Muscle layer of colon (tissue), 2 donors: ENCODE measurements at regions not wholly inside any gene's neighbourhood (a gene's known extent, or its start where the extent isn't known, plus 50 kb on each side); places are given as distances from the start of the nearest gene placed in this dataset.
"Not testable (repeated sequence)": the region's sequence is repeated elsewhere in the genome, so short reads cannot be mapped to it uniquely, and the experiment has no call there.

Experiments used
- H3K27ac ChIP-seq: one replicate; pipeline ENCODE4 v1.7.0; 2013; ENCODE audit warnings: low read depth, mild to moderate bottlenecking, low read length, moderate library complexity
- H3K27me3 ChIP-seq, 2 donors: one replicate each; pipeline ENCODE4 v1.7.0; 2013; ENCODE audit warnings: low read length in 2 of 2, mild to moderate bottlenecking in 2 of 2; ENCODE audit not compliant: insufficient read depth in 2 of 2, control insufficient read depth in 1 of 2
- H3K36me3 ChIP-seq: one replicate; pipeline ENCODE4 v1.7.0; 2013; ENCODE audit warnings: mild to moderate bottlenecking, low read length; ENCODE audit not compliant: insufficient read depth
- H3K4me1 ChIP-seq: one replicate; pipeline ENCODE4 v1.7.0; 2013; ENCODE audit warnings: mild to moderate bottlenecking, low read length; ENCODE audit not compliant: insufficient read depth
- H3K4me3 ChIP-seq, 2 donors: one replicate each; pipeline ENCODE4 v1.7.0; 2013; ENCODE audit warnings: low read length in 2 of 2, low read depth in 1 of 2, mild to moderate bottlenecking in 1 of 2, moderate library complexity in 1 of 2
- H3K9ac ChIP-seq: one replicate; pipeline ENCODE4 v1.7.0; 2013; ENCODE audit warnings: low read length
- H3K9me3 ChIP-seq: one replicate; pipeline ENCODE4 v1.7.0; 2013; ENCODE audit warnings: mild to moderate bottlenecking, low read length
- donor health status: abdominal sarcoma.
- donor health status: Adenocarcinoma of cecum.

DNA sequence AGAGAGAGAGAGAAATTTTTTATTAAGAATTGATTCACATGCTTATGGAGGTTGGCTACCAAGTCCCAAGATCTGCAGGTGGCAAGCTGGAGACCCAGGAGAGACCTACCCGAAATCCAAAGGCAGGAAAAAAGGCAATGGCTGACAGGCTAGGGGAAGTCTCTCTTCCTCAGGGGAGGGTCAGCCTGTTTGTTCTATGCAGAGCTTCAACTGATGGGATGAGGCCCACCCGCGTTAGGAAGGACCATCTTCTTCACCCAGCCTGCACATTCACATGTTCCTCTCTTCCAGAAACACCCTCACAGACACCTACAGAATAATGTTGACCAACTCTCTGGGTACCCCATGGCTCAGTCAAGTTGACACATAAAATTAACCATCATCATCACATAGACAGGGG is 65.3 kb upstream of the SERP2 start:
- Histone ChIP-seq H3K36me3 (no peaks in the 10 kb centered on the region), H3K4me1 (peaks cover 72% of the 10 kb centered on the region), H3K4me3 (no peak overlapping the region), H3K27me3 (no peaks in the 10 kb centered on the region), H3K9me3 (no peaks in the 10 kb centered on the region), H3K27ac (peak overlapping the region; percentile 95), H3K9ac (no peak overlapping the region)

GRCh38 chr13:44309794-44310757 is 63.5 kb upstream of the SERP2 start:
- H3K27me3 ChIP-seq = no peaks in the 10 kb centered on the region
- no peak overlapping the region for H3K9ac ChIP-seq
- H3K9me3 ChIP-seq = no peaks in the 10 kb centered on the region
- H3K4me3 ChIP-seq = no peak overlapping the region
- H3K27ac ChIP-seq = peak overlapping the region; percentile 95
- H3K4me1 ChIP-seq = peaks cover 54% of the 10 kb centered on the region
- no peaks in the 10 kb centered on the region for H3K36me3 ChIP-seq

GRCh38 chr13:44311011-44311780 is 62.4 kb upstream of the SERP2 start:
- Histone ChIP-seq H3K9me3 (no peaks in the 10 kb centered on the region), H3K4me1 (peaks cover 43% of the 10 kb centered on the region), H3K9ac (no peak overlapping the region), H3K27me3 (no peaks in the 10 kb centered on the region), H3K4me3 (no peak overlapping the region), H3K36me3 (no peaks in the 10 kb centered on the region), H3K27ac (peak overlapping the region; percentile 95)

DNA sequence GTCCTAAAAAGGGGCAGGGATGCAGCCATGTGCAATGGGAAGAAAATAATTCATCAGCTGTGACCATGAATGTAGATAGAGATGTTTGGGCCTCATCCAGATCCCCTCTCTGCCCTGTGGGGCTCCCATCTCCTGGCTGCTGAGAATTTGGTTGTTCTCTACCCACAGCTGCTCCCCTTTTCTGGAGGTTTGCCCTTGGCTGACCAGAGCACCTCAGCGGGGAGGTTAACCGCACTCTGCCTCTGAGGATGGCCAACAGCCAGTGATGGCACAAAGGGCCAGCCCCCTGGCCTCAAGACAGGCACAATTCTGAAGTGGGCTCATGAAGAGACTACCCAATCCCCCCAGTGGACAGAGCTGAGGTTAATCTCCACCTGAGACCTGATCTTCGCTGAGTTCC is 61.5 kb upstream of the SERP2 start:
- no peak overlapping the region for H3K4me3 ChIP-seq
- H3K4me1 ChIP-seq = peaks cover 35% of the 10 kb centered on the region
- H3K27ac ChIP-seq = peak overlapping the region; percentile 95

DNA sequence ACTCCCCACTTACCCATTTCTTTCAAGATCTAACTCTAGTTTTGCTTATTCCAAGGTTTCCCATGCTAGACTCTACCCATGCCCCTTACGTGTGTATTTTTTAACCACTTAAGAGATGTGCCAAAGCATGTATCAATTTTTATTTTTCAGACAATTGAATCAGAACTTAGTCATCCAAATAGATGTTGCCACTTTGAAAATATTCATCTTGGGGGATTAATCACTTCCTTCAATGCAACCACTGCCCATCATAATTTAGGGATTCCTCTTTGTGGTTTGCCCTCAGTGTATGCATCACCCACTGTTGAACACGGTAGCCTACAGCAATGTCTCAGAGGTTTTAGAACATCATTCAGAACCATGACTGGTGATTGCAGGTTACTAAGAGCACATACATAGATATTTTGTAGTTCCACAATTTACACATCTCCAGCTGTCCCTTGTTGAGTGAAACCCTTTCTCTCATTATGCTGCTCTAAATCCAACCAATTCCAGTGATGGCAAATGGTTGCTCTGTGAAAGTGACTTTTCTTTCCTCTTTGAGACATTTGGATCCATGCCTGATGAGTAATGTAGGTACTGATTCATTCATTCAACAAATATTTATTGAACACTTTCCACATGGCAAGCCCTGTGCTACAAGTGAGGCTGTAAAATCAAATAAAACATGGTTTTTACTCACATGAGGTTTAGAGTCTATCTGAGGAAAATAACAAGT is 60.6 kb upstream of the SERP2 start:
- no peak overlapping the region for H3K9ac ChIP-seq
- H3K4me3 ChIP-seq = no peak overlapping the region
- no peaks in the 10 kb centered on the region for H3K9me3 ChIP-seq
- peak overlapping the region; percentile 95 for H3K27ac ChIP-seq
- H3K4me1 ChIP-seq = peaks cover 31% of the 10 kb centered on the region
- H3K27me3 ChIP-seq = no peaks in the 10 kb centered on the region
- H3K36me3 ChIP-seq = no peaks in the 10 kb centered on the region

More for the DNA sequence above, 61.5 kb upstream of the SERP2 start:
- H3K9ac ChIP-seq = no peak overlapping the region
- H3K36me3 ChIP-seq = no peaks in the 10 kb centered on the region
- H3K9me3 ChIP-seq = no peaks in the 10 kb centered on the region
- no peaks in the 10 kb centered on the region for H3K27me3 ChIP-seq

GRCh38 chr13:44313674-44314073 is 60.0 kb upstream of the SERP2 start:
- Histone ChIP-seq H3K27ac (no peak overlapping the region), H3K9me3 (no peaks in the 10 kb centered on the region), H3K4me3 (no peak overlapping the region), H3K27me3 (no peaks in the 10 kb centered on the region), H3K9ac (no peak overlapping the region), H3K36me3 (no peaks in the 10 kb centered on the region), H3K4me1 (peaks cover 29% of the 10 kb centered on the region)

- H3K36me3 ChIP-seq, H3K27ac ChIP-seq, H3K9ac ChIP-seq, H3K9me3 ChIP-seq, H3K4me3 ChIP-seq, H3K27me3 ChIP-seq: not testable (repeated sequence)
- H3K4me1 ChIP-seq = peaks cover 24% of the 10 kb centered on the region
Observed at GRCh38 chr13:44314160-44314559, 59.5 kb upstream of the SERP2 start.

DNA sequence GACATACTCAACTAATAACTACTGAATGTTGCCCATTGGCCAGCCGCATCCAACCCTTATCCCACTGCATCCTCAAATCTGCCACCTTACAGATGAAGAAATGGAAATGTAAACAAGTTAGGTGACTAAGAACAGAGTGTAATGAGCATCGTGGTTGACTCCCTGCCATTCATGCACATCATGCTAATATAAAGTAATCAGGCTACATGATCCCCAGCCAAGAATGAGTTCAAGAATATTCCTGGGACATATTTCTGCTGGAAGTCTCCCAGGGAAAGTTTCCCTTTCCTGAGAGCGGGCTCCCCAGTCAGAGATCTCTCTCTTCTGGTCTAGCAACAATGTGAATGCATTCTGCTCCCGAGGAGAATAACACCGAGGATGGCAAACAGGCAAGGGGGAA is 55.9 kb upstream of the SERP2 start:
- Histone ChIP-seq H3K9ac (no peak overlapping the region), H3K9me3 (no peaks in the 10 kb centered on the region), H3K4me1 (no peaks in the 10 kb centered on the region), H3K27ac (peak overlapping the region; percentile 33), H3K36me3 (no peaks in the 10 kb centered on the region), H3K4me3 (no peak overlapping the region), H3K27me3 (no peaks in the 10 kb centered on the region)

DNA sequence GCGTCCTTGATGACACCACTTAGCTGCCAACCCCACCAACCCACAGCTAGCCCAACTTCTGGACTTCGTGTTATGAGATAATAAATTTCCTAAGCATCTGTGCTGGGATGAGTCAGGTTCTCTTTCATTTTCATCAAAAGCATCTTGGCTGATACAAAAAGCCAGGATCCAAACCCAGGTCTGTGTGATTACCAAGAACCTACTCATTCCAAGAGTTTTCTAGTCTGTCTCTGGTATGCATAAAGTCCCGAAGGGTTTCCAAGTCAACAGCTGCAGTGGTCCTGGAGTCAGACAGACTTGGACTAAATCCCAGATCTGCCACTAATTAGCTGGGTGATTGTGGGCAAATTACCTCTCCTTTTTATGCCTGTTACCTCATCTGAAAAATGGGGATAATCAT is 55.5 kb upstream of the SERP2 start:
- Histone ChIP-seq H3K4me1 (no peaks in the 10 kb centered on the region), H3K9ac (no peak overlapping the region), H3K4me3 (no peak overlapping the region), H3K27me3 (no peaks in the 10 kb centered on the region), H3K36me3 (no peaks in the 10 kb centered on the region), H3K9me3 (no peaks in the 10 kb centered on the region), H3K27ac (peak overlapping the region; percentile 33)

- no peak overlapping the region for H3K27ac ChIP-seq
- H3K4me1 ChIP-seq = peaks cover 6% of the 10 kb centered on the region
Observed at GRCh38 chr13:44320611-44321010, 53.0 kb upstream of the SERP2 start.

DNA sequence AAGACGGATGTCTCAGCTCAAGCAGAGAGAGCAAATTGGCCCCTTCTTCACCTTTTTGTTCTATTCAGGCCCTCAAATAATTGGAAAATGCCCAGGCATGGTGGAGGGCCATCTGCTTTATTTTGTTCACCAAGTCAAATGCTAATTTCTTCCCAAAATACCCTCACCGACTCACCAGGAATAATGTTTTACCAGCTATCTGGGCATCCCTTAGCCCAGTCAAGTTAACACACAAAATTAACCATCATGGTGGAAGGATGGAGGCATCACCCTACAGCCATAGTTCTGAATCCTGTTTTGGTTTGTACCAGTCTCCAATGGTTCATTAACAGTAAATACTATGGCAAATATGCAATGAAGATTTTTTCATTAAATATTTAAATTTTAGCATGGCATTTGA is 51.7 kb upstream of the SERP2 start:
- H3K9ac ChIP-seq = no peak overlapping the region
- no peak overlapping the region for H3K27ac ChIP-seq
- no peak overlapping the region for H3K4me3 ChIP-seq
- H3K36me3 ChIP-seq = no peaks in the 10 kb centered on the region
- H3K9me3 ChIP-seq = no peaks in the 10 kb centered on the region
- H3K27me3 ChIP-seq = no peaks in the 10 kb centered on the region
- peaks cover 18% of the 10 kb centered on the region for H3K4me1 ChIP-seq

More at GRCh38 chr13:44320611-44321010, 53.0 kb upstream of the SERP2 start:
- Histone ChIP-seq H3K9ac (no peak overlapping the region), H3K4me3 (no peak overlapping the region), H3K27me3 (no peaks in the 10 kb centered on the region), H3K9me3 (no peaks in the 10 kb centered on the region), H3K36me3 (no peaks in the 10 kb centered on the region)
